Activated CD8-positive, alpha-beta memory T cell treated with anti-CD3 and anti-CD28 coated beads, Interleukin-2, amount 50 U/mL, for 4 hours (primary cell): ENCODE measurements at regions not wholly inside any gene's neighbourhood (a gene's known extent, or its start where the extent isn't known, plus 50 kb on each side); places are given as distances from the start of the nearest gene placed in this dataset.

Experiments
- DNase-seq: peaks from one replicate; pipeline ENCODE4 v3.0.0-alpha.2; 2020

DNA sequence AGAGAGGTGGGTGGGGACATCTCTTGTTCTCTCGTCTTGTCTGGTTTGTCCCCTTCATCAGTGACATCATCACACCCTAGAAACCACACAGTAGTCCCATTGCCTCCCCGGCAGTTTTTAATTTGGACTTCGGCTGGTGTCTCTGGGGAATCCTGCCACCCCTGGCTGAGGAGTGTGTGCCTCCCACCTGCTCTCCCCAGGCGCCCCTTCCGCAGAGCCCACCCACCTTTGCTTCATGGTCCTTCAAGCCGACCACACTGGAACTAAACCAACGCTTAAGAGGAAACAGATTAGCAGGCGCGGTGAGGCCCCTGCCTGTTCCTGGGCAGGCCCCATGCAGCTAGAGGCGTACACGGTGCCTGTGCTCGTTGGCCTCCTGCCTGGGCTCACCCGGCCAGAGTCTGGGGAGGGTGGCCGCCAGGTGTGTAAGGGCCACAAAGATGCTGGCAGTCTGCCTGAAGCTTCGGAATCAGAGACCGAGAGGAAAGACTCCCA lies 107.6 kb upstream of the SPRY4 start:
- no peak for DNase-seq

DNA sequence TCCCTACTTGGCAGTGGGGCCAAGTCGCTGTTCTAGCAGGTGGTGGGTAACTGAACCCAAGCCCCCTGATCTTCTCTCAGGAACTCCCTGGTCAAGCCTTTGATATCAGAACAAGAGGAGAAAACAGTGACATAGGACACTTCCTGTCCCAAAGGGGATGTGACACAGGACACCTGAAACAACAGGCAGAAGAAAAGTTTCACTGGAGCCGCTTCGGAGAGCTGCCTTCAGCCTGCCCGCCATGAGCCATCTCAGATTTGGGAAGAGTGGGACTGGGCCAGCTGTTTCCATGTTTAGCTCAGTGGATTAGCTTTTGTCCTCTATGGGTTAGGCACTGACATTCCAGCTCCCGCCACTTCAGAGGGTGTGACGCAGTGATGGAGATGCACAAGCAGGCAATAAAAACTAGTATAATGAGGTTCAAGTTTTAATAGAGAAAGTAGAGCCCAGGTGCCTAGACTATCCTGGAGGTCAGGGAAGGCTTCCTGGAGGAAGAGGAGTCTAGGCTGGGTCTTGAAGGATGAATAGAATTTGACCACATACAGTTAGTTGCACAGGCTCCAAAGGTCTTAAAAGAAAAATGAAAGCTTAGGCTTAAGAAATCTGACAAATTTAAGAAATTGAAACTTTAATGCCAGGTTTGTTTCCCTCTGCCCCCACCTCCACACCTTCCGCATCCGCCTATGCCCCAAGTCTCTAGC lies 104.1 kb upstream of the SPRY4 start:
- DNase-seq, result no peak

DNA sequence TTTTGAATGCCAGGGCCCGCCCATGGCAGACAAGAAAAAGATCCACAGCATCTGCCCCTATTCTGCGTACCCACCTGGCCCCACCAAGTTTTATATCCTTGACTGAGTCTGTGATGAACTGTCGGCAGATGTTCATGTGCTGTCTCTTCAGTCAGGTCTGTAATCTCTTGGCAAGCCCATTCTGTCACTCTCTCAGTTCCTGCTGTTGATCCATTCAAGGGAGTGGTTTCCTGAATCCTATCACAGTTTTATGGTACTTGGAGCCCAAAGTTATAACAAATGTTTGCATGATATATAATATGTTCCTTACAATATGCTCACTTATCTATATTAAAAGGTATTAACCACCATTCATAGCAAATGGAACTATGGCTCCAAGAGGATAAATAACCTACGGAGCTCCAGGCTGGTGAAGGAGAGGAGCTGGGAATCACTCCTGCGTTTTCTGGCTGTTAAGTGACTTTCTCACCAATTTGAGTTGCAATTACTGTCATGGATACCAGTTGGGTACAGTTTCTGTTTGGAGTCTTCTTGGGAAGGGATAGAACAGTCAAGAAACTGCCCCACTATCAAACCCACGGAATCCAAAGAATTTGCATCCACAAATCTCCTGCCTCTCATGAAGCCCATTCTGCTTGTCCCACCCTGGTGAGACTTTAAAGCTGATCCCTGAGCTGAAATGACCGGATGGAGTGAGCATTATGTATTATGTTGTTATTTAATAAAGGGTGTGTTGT lies 103.4 kb upstream of the SPRY4 start:
- DNase-seq, result no peak

DNA sequence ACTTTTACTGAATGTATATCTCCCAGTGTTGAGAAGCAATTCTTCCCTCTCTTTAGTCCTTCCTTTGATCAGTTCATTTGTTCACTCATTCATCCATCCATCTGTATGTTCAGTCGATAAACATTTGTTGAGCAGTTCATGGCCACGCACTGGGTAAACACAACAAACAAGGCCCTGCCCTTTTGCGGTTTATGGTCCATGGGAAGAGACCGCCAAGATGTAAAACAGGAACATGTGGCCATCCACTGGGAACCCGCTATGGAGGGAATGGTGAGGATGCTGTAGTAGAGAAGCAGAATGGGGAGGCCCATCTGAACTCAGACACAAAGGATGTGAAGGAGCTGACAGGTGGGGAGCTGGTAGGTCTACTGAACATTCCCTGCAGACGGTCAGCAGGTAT lies 102.7 kb upstream of the SPRY4 start:
- DNase-seq, result no peak

DNA sequence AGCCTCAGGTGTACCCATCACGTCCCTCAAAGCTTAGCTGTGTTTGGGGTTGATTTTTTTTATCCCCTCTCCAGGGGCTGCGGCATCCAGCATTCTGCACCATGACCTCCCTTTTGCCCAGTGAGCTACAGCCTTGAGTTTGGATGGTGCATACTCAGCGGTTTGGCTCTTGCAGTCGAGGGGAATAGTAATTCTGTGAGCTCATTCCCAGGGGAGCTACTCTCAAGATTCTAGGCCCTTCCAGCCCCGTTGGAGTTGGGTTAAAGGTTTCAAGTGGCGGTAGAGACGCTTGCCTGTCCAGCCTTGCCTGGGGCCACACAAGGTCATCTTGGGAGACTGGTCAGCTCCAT lies 102.2 kb upstream of the SPRY4 start:
- no peak for DNase-seq

DNA sequence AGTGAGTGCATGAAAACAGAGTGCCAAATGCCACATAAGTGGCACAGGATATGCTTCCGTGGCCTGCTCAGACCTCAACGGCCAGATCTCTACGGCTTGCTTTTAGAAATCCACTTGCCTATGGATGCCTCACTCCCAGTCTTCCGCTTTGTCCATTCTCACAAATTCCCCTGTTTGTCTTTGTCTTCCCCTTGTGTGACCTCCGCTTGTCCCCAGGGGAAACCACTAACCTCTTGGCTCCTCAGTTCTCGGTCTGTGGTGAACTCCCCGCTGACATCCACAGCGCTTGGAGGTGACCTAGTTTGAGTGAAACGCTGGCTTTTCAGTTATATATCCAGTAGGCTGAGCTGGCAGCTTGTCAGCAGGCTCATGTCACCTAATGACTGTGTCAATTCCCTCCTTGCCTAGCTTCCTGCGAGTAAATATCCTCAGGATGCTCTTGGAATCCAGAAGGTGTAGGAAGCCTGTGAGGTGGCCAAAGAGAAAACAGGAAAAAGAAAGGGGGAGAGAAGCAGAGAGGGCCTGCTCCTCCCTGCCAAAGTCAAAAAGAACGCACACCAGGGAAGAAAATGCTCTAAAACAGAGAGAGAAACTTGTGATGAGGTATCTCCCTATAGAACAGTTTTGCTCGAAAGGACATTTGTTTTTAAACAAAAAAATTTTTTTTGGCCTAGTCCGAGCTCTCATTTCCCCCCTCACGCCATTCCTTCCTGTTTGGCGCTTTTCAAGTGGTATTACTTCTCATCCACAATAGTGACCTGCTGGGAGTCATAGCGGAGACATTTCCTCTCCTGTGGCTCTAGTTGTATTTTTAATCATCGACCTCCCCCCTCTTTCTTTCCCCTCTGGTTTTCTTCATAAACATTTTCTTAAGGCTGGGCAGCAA lies 101.6 kb upstream of the SPRY4 start:
- peak; percentile 31 for DNase-seq

DNA sequence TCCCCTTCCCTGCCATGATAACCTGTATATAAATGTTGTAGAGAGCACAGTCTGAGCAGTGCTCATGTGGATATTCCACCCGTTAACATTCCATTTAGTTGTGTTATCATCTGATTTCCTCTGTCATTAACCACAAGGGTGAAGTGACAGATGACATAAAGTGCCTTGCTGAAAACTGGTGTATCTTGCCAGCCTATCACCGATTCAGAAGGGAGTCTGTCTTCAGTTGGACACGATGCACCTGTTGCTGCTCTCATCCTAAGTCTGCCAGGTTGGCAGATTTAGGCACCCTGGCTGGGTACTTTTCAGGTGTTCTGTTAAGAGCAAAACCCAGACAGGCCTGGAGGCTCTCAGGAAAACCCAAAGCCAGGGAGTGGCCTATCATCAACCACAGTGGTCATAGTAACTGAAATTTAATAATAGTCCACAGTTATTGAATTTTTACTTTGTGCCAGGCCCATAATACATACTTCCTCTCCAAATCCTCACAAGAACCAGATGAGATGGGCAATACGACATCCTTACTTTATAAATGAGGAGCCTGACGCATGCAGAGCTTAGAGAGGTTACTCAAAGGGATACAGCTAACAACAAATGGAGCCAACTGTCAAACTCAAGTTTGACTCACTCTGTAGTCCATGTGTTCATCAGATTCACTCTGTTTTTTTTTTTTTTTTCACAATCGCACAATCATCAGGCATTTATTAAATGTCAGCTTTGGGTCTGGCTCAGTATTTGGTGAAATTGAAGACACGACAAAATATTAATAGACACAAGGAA lies 100.7 kb upstream of the SPRY4 start:
- no peak for DNase-seq

DNA sequence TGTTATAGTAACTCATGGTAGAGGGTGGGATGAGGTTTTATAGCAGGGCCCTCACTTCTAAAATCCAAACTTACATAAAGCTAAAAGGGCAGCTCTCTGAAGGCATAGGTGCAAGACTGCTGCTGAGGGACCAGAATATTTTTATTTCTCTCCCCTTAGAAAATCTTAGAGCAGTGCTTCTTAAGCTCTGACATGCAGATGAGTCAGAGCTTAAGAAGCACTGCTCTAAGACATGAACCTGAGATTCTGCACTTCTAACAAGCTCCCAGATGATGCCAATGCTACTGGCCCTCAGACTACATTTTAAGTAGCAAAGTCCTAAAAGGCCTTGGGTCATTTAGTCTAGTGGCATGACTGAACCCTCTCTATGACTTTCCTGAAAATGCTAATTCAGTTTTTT lies 97.6 kb upstream of the SPRY4 start:
- no peak for DNase-seq

DNA sequence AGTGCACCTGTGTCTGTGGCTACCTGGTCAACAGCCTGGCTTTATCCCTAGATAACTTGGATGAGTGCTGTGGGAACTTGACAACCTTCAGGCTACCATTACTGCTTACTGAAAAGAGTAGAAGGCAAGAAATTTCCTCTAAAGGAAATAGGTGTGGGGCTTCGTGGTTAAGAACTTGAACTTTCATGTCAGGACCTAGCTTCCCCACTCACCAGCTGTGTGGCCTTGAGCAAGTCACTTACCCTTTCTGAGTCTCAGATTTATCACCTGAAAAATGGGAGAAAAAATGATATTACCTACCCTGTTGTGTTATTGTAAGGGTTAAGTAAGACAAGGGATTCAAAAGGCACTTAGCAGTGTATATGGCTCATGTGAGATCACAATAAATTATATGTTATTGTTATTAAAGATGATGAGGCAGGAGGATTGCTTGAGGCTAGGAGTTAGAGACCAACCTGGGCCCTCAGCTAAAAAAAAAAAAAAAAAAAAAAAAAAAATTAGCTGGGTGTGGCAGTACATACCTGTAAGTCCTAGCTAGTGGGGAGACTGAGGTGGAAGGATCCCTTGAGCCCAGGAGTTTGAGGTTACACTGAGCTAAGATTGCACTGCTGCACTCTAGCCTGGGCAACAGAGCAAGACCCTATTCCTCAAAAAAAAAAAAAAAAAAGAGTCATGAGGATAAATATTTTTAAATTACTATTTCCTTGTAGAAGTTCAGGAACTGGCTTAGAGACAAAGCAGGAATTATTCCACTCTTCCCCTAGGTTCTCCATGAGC lies 97.0 kb upstream of the SPRY4 start:
- no peak for DNase-seq

DNA sequence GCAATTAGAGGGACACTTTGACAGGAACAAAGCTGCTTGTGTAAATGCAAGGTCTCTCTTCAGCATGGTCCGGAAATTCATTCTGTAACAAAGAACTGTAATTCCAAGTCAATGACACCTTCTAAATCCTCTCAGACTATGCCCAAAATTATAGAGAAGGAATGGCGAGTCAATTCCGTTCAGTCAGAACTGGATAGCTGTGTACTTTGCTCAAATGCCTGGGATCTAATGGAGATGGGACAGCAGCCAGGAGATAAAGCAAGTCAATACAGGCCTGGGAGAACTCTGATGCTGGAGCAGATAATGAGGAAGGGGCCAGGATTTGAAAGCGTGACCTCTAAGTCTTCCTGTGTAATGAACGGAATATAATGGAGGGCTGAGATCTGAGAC lies 96.4 kb upstream of the SPRY4 start:
- no peak for DNase-seq

DNA sequence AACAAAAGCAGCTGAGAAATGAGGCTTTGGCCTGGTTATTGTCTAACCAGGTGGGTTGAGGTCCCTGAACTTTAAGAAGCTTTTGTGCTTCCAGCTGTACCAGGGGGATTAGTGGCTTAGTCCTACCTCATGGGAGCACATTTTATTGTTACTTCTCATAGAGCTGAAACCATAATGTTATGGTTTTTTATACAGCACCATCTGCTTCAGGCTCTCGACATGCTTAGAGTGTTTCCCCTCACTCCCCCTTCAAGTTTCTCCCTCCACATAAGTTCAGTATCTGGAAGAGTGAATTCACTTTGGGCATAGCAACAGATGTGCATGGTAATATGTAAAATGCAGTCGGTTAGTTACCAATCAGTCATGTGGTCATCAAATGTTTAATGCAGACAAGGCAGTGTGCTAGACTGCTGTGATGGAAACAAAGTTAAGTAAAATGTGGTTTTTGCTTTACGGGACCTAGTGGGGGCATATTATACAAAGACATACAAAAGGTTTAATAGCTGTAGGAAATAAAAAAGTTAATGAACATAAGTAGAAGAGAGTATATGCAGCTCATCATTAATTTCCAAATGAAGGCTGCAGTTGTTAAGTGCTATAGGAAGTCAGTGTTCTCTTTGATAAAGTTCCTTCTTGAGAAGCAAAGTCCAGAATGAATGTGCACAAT lies 95.9 kb upstream of the SPRY4 start:
- DNase-seq, result no peak

DNA sequence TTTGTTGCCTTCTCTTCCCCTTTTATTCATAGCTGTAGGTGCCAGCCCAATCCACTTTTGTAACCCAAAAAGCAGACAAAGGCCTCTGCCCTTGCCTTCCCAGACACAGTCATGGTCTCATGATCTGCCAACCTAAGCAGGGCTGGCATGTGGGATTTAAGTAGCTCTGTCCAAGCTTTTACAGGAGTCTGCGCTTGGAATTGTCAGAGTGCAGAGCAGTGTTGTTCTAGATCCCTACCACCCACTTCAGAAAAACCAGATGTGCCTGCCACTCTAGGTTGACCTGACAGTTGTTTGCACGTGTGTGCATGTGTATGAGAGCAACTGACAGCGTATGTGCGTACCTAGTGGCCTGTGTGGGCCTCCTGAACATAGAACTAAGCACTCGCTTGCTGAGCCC lies 87.8 kb upstream of the SPRY4 start:
- DNase-seq, result no peak

DNA sequence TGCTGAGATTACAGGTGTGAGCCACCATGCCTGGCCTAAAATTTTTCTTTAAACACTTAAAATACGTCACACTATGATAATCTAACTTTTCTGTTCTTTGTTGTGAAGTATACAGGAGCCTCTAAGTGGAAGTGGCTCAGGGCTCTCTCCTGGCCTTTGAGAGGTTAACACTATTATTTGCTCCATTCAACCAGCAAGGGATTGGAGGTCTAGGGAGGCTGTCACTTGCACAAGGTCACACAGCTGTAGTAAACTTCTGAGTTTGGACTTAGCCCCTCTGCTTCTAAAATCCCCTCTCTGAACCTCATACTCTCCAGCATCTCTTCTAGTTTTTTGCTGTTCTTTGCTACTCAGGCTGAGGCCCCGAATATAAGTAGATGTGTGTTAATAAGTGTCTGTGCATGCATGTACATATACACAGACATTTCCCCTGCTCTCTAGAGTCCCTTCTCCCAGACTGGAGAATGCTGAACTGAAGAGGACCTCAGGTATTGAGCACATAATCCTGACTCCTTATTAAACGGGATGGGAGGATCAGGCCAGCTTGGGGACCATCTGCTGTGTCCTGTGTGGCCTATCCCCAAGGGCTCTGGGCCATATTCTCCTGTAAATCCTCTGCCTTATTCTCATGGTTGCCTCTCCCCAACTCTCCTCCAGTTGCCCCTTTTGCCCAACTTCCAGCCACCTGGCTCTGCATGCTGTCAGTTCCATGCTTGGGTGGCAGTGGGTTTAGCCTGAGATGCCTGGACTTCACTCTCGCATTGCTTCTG lies 87.0 kb upstream of the SPRY4 start:
- no peak for DNase-seq

DNA sequence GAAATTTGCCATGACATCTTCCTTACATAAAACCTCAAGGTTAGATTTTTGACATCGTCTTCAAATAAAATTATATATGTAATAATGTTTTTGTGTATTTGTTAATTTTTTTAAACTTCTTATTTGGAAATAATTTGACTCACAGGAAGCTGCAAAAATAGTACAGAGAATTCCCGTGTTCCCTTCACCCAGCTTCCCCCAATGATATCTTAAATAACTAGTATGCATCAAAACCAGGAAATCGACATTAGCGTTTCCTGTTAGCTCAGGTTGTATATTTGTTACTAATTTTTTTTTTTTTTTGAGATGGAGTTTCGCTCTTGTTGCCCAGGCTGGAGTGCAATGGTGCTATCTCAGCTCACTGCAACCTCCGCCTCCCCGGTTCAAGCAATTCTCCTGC lies 86.3 kb upstream of the SPRY4 start:
- no peak for DNase-seq

DNA sequence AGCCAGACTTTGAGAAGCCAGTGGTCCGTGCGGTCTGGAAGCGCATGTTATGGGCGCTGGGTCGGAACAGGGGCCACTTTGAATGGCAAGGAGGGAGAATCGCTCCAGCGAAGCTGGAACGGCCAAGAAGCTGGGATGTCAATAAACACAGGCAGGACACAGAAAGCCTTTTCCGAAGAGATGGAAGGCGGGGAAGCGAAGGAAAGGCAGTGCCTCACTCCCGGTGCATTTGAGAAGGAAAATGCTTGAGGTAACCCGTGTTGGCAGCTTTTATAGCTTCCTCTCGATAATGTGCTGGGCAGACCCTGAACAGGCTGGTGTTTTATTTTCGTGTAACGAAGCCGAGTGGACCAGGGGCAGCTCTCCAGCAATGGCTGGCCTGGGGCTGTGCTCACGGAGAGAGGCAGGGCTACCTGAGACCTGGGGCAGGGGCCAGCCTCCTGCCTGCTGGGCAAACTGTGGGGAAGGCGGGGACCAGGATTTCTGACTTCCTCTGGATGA lies 84.2 kb upstream of the SPRY4 start:
- no peak for DNase-seq

DNA sequence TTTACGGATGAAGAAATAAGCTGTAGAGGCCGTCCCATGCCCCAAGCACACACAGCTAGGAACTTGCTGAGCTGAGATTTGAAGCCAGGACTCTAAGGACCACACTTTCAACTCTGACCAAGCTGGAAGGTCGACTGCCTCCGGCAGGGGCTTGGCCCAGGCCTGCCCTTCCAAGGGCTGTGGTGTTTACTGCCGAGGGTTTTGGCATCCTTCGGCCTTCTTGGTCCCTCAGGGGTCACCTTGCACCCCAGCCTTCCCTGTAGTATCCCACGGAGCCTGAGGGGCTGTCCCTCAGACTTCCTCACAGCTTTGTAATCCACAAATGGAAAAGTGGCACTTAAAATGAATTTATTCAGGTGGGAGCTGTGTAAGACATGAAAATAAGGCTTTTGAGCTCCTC lies 83.7 kb upstream of the SPRY4 start:
- no peak for DNase-seq

DNA sequence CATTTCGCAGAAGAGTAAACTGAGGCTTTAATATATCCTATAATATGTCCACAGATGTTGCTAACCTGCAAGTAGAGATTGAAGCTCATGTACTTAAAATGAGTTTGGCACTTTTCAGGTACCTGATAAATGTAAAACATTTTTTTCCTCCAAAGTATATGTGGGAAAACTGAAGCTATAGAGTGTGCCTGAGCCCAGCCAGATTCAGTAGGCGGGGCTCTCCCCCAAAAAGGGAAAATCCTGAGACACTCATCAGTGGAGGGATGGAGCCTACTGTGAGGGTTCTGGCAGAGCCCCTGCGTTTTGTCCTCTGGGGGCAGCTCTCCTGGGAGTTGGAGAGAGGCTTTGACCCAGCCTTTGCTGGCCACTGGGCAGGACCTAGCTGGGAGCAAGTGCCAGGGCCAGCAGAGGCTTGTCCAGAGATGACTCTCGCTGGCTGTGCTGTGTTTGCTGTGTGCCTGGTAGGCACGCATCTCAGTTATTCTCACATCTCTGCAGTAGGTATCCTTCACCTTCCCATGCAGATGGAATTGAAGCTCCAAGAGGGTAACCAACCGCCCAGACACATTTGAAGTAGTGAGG lies 81.1 kb upstream of the SPRY4 start:
- DNase-seq, result no peak

DNA sequence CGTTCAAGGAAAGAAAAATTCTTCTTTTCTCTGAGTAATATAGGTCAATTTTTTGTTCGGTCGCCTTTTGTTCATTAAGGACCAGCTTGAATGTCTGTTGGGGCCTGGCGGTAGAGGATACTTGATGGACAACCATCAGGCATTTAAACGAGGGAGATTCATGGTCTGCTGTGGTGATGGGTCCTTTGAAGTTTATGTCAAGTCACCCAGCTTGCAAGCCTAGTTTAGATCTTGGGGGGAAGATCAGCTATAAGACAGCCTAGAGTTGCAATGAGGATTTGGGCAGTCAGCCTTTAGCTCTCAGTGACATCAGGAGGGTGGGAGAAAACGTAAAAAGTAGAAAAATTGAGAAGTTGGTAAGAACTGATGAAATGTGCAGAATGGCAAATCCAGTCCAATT lies 80.2 kb upstream of the SPRY4 start:
- DNase-seq, result no peak

DNA sequence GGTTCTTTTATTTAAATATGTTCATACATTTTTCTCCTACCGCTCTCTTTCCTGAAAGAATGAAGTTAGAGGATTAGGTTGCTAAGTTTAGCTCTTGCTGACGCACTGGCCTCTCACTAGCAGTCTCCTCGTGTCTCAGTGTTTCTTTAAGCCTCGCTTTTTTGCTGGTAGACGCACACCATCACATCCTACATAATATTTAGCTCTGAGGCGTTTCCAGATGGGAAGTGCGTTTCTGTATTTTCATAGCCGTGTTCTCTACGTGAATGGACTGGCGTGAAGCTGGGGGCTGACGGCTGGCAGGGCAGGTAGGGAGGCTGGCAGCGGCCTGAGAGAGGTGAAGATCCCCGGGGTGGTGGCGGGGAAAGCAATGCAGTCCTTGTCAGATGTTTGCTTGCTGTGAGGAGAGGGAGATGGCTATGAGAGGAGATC lies 79.2 kb upstream of the SPRY4 start:
- no peak for DNase-seq

DNA sequence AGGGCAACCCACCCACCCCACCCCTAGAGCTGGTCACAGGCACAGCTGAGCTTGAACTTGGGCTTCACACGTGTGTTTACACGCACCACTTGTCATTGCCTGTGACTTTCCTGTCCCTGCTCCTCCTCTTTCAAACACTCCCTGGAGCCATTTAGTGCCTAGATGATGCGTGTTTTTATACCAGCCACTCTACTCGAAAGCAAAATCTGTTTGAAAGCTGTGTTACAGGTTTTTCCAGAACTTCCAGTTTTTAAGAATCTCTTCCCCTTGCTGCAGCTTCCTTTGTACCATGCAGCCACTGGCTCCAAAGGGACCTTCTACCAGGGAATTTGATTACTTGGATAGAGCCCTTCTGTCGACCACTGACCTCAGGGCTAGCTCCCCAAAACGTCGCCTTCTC lies 78.8 kb upstream of the SPRY4 start:
- no peak for DNase-seq
